Sigmoid colon (tissue), 4 donors: ENCODE measurements at regions not wholly inside any gene's neighbourhood (a gene's known extent, or its start where the extent isn't known, plus 50 kb on each side); places are given as distances from the start of the nearest gene placed in this dataset.

ENCODE experiments used
- CTCF ChIP-seq, 4 experiments: fragments of 450-650 bp in 3 of 4; fragments of 200-600 bp in 1 of 4; IDR thresholded peaks; one replicate each; pipeline ENCODE4 v1.5.1; 2016 to 2019; ENCODE audit warnings: antibody characterized with exemption in 4 of 4, mild to moderate bottlenecking in 3 of 4, moderate library complexity in 2 of 4
- POLR2A ChIP-seq, 2 donors: fragments of 450-650 bp; IDR thresholded peaks; one replicate each; pipeline ENCODE4 v1.6.1; 2016; ENCODE audit warnings: antibody characterized with exemption in 2 of 2, mild to moderate bottlenecking in 2 of 2, moderate library complexity in 2 of 2
- POLR2AphosphoS5 ChIP-seq, 4 donors: sonication (generic); formaldehyde crosslinking; IDR thresholded peaks; one replicate each; pipeline ENCODE4 v1.6.1; 2017; ENCODE audit warnings: antibody characterized with exemption in 4 of 4

DNA sequence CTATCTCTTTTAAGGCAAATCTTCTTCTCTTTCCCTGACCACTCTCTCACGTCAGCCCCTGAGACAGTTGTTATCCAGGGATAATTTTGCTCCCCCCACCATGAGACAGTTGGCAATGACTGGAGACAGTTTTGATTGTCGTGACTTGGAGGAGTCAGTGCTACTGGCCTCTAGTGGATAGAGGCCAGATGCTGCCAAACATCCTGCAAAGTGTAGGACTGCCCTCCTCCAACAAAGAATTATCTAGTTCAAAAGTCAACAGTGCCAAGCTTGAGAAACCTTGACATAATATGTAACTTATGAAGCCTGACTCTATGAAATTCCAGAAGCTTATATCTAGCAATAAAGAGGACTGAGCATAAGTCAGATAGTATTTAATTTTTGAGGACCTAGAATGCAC is 502.1 kb upstream of the IGFBP7 start:
- TF ChIP-seq CTCF (IDR thresholded peaks at IDR 0.05), result no peak
- no peak for TF ChIP-seq POLR2A (IDR thresholded peaks at IDR 0.05)
- no peak for TF ChIP-seq POLR2AphosphoS5 (IDR thresholded peaks at IDR 0.05)
